ENCODE measurements at regions not wholly inside any gene's neighbourhood (a gene's known extent, or its start where the extent isn't known, plus 50 kb on each side); places are given as distances from the start of the nearest gene placed in this dataset.

DNA sequence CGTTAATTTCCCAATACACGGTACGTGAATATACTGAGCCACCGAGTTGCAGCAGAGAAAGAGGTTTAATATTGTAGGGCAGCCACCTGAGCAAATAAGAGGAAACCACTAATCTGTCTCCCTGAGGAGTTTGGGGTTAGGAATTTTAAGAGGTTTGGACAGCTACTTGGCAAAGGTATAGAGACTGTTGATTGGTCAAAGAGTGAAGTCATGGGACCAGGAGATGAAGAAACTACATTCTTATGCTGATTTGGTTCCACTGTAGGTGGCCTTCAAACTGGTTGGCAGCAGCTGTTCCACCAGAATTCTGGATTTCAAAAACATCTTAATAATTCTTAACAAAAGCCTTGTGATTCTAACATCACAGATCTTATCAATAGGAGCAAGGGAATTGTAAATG lies 485.4 kb upstream of the PRMT6 start:
- Histone ChIP-seq H3K9me3 (ENCODE audit: control insufficient read depth in 1 of 2, low read length in 2 of 2) (no peaks in the 10 kb centered on the region), H3K4me1 (ENCODE audit: control insufficient read depth in 1 of 2, insufficient read depth in 2 of 2, low read length in 2 of 2) (no peaks in the 10 kb centered on the region), H3K36me3 (ENCODE audit: control insufficient read depth in 1 of 2, insufficient read depth in 2 of 2, low read length in 2 of 2) (no peaks in the 10 kb centered on the region), H3K4me3 (ENCODE audit: low read depth in 1 of 2, low read length in 2 of 2) (no peak overlapping the region), H3K27ac (ENCODE audit: low read length) (no peak overlapping the region), H3K27me3 (ENCODE audit: low read depth, low read length) (no peaks in the 10 kb centered on the region)

DNA sequence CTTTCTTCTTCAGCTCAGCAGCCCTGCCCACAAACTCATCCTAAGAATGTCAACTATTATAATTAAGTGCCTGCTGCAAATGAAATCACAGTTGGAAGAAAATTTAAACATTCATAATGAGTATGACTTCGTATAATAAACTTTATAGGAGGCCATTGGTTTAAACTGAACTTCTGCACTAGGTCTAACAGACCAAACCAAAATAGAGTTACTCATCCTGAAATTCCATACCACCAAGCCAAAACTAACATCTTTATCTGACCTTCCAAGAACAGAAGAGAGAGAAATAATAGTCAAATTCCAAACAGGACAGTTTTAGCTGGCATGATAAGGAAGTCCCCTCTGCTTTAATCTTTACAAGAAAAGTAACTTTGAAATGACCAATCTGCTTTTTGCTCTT lies 472.4 kb upstream of the PRMT6 start:
- Histone ChIP-seq H3K27me3 (ENCODE audit: low read depth, low read length) (no peaks in the 10 kb centered on the region), H3K9me3 (ENCODE audit: control insufficient read depth in 1 of 2, low read length in 2 of 2) (no peaks in the 10 kb centered on the region), H3K4me3 (ENCODE audit: low read depth in 1 of 2, low read length in 2 of 2) (no peak overlapping the region), H3K4me1 (ENCODE audit: control insufficient read depth in 1 of 2, insufficient read depth in 2 of 2, low read length in 2 of 2) (no peaks in the 10 kb centered on the region), H3K36me3 (ENCODE audit: control insufficient read depth in 1 of 2, insufficient read depth in 2 of 2, low read length in 2 of 2) (no peaks in the 10 kb centered on the region), H3K27ac (ENCODE audit: low read length) (no peak overlapping the region)

DNA sequence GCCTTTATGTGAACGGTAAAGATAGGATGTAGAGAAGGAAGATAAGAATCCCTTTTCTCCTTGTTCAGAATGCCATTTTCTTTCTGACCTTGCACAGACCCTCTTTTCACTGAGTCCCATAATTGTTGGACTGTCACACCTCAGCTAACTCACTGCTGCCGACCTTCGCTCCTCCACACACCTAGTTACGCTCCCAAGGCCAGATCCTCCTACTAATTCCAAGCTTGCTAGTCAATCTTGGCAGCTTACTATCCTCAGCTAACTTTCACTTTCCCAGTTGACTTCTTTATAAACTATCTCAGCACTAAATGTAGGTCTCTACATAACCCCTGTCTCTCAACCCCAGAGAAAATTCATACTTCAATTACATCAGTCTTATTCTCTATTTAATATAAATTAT lies 471.8 kb upstream of the PRMT6 start:
- Histone ChIP-seq H3K27ac (ENCODE audit: low read length) (no peak overlapping the region), H3K36me3 (ENCODE audit: control insufficient read depth in 1 of 2, insufficient read depth in 2 of 2, low read length in 2 of 2) (no peaks in the 10 kb centered on the region), H3K4me3 (ENCODE audit: low read depth in 1 of 2, low read length in 2 of 2) (no peak overlapping the region), H3K27me3 (ENCODE audit: low read depth, low read length) (no peaks in the 10 kb centered on the region), H3K9me3 (ENCODE audit: control insufficient read depth in 1 of 2, low read length in 2 of 2) (no peaks in the 10 kb centered on the region), H3K4me1 (ENCODE audit: control insufficient read depth in 1 of 2, insufficient read depth in 2 of 2, low read length in 2 of 2) (no peaks in the 10 kb centered on the region)

DNA sequence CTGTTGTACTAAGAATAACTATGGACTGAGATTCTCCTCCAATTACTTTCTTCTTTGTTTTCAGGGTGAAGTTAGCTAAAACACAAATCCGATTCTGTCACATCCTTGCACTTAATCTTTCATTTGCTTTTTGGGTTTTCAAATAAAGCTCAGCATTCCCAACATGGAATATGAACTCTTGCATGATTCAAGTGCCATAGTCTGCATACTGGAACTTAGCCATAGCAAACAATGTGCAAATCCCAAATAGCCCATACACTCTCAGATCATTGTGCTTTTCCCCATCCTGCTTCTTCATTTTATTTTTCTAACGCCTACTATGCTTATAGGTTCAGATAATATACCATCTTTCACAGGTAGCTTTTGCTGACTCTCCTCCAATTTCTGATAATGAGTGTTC lies 455.8 kb upstream of the PRMT6 start:
- Histone ChIP-seq H3K4me1 (ENCODE audit: control insufficient read depth in 1 of 2, insufficient read depth in 2 of 2, low read length in 2 of 2) (no peaks in the 10 kb centered on the region), H3K4me3 (ENCODE audit: low read depth in 1 of 2, low read length in 2 of 2) (no peak overlapping the region), H3K9me3 (ENCODE audit: control insufficient read depth in 1 of 2, low read length in 2 of 2) (no peaks in the 10 kb centered on the region), H3K36me3 (ENCODE audit: control insufficient read depth in 1 of 2, insufficient read depth in 2 of 2, low read length in 2 of 2) (no peaks in the 10 kb centered on the region), H3K27me3 (ENCODE audit: low read depth, low read length) (no peaks in the 10 kb centered on the region), H3K27ac (ENCODE audit: low read length) (no peak overlapping the region)

DNA sequence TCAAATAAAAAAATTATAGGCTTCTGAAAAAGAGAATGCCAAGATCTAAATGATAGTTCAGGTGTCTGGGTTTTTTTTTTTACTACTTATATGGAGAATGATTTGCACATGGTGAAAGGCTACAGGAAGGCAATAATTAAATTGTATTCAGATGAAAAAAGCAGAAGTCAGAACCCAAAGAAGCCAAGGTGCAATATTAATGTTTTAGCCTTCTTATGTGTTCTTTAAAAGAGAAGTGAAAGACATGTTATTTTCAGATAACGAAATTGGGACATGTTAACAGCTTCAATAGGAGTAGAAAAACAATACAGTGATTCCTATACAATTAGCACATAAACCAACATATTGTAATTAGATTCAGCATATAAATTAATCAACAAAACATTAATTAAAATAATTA lies 452.9 kb upstream of the PRMT6 start:
- no peaks in the 10 kb centered on the region for H3K9me3 ChIP-seq (ENCODE audit: control insufficient read depth in 1 of 2, low read length in 2 of 2)
- H3K27me3 ChIP-seq (ENCODE audit: low read depth, low read length), result no peaks in the 10 kb centered on the region
- no peak overlapping the region for H3K4me3 ChIP-seq (ENCODE audit: low read depth in 1 of 2, low read length in 2 of 2)
- H3K36me3 ChIP-seq (ENCODE audit: control insufficient read depth in 1 of 2, insufficient read depth in 2 of 2, low read length in 2 of 2), result no peaks in the 10 kb centered on the region
- H3K4me1 ChIP-seq (ENCODE audit: control insufficient read depth in 1 of 2, insufficient read depth in 2 of 2, low read length in 2 of 2), result no peaks in the 10 kb centered on the region
- H3K27ac ChIP-seq (ENCODE audit: low read length), result no peak overlapping the region

DNA sequence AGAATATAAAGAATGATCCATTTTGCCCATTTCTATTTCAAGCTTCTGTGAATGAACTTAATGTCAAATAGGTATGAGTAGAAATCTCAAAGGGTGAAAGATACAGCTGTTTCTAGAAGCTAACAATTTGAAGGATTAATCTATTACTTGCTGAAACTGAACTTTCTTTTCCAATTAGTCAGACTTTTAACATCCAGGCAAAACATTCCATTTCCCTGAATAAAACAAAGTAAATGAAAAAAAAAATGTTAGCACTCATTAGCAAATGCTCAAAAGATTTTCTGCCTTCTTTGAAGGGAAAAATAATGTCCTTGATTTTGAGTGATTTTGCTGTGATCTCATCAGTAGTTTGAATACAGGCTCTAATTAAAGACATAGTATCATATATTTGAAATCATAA lies 447.6 kb upstream of the PRMT6 start:
- Histone ChIP-seq H3K36me3 (ENCODE audit: control insufficient read depth in 1 of 2, insufficient read depth in 2 of 2, low read length in 2 of 2) (no peaks in the 10 kb centered on the region), H3K27ac (ENCODE audit: low read length) (no peak overlapping the region), H3K4me1 (ENCODE audit: control insufficient read depth in 1 of 2, insufficient read depth in 2 of 2, low read length in 2 of 2) (no peaks in the 10 kb centered on the region), H3K9me3 (ENCODE audit: control insufficient read depth in 1 of 2, low read length in 2 of 2) (no peaks in the 10 kb centered on the region), H3K27me3 (ENCODE audit: low read depth, low read length) (no peaks in the 10 kb centered on the region), H3K4me3 (ENCODE audit: low read depth in 1 of 2, low read length in 2 of 2) (no peak overlapping the region)

DNA sequence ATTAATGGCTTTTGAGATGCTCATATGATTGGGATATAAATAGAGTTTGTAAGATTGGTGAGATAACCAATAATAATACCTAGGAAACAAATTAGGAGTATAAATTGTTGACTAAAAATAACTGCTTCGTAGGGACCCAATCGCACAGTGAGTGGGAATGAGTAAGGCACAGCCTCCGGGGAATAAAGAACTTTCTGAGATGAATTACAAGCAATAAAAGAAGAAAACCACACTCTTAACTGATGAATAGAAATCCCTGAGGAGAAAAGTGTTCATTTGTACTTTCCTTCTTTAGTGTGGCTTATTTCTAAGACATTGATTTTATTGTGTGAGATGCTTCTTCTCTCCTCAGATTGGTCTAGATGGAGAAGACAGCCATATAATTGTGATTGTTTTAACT lies 443.4 kb upstream of the PRMT6 start:
- Histone ChIP-seq H3K36me3 (ENCODE audit: control insufficient read depth in 1 of 2, insufficient read depth in 2 of 2, low read length in 2 of 2) (no peaks in the 10 kb centered on the region), H3K27ac (ENCODE audit: low read length) (no peak overlapping the region), H3K27me3 (ENCODE audit: low read depth, low read length) (no peaks in the 10 kb centered on the region), H3K9me3 (ENCODE audit: control insufficient read depth in 1 of 2, low read length in 2 of 2) (no peaks in the 10 kb centered on the region), H3K4me3 (ENCODE audit: low read depth in 1 of 2, low read length in 2 of 2) (no peak overlapping the region), H3K4me1 (ENCODE audit: control insufficient read depth in 1 of 2, insufficient read depth in 2 of 2, low read length in 2 of 2) (no peaks in the 10 kb centered on the region)

DNA sequence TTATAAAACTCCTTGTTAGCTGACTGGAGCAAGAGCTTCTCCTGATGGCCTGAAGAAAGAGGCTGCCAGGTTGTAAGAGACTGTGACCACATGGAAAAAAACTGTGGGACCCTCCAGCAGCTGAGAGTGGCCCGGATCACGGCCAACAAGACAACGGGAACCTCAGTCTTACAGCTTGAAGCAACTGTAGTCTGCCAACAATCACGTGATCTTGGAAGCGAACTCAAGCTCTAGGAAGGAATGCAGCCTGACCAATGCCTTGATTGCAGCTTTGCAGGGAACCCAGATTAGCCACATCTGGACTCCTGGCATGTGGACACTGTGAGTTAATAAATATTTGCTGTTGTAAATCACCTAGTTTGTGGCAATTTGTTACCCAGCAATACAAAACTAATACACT lies 442.6 kb upstream of the PRMT6 start:
- no peaks in the 10 kb centered on the region for H3K4me1 ChIP-seq (ENCODE audit: control insufficient read depth in 1 of 2, insufficient read depth in 2 of 2, low read length in 2 of 2)
- no peak overlapping the region for H3K27ac ChIP-seq (ENCODE audit: low read length)
- H3K27me3 ChIP-seq (ENCODE audit: low read depth, low read length), result no peaks in the 10 kb centered on the region
- H3K36me3 ChIP-seq (ENCODE audit: control insufficient read depth in 1 of 2, insufficient read depth in 2 of 2, low read length in 2 of 2), result no peaks in the 10 kb centered on the region
- H3K9me3 ChIP-seq (ENCODE audit: control insufficient read depth in 1 of 2, low read length in 2 of 2), result no peaks in the 10 kb centered on the region
- no peak overlapping the region for H3K4me3 ChIP-seq (ENCODE audit: low read depth in 1 of 2, low read length in 2 of 2)

DNA sequence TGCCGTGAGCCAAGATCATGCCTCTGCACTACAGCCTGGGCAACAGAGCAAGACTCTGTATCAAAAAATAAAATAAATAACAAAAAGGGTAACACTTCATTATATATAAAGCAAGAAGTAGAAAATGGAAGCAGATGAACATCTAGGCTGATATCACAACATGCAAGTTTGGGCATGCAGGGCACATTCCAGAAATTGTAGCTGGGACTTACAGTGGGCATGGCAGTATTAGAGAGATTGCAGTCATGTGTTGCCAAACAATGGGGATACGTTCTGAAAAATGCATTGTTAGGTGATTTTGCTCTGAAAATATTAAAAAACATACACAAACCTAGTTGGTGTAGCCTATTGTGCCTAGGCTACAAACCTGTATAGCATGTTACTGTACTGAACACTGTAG lies 441.0 kb upstream of the PRMT6 start:
- Histone ChIP-seq H3K27me3 (ENCODE audit: low read depth, low read length) (no peaks in the 10 kb centered on the region), H3K9me3 (ENCODE audit: control insufficient read depth in 1 of 2, low read length in 2 of 2) (no peaks in the 10 kb centered on the region), H3K4me1 (ENCODE audit: control insufficient read depth in 1 of 2, insufficient read depth in 2 of 2, low read length in 2 of 2) (no peaks in the 10 kb centered on the region), H3K36me3 (ENCODE audit: control insufficient read depth in 1 of 2, insufficient read depth in 2 of 2, low read length in 2 of 2) (no peaks in the 10 kb centered on the region), H3K27ac (ENCODE audit: low read length) (no peak overlapping the region), H3K4me3 (ENCODE audit: low read depth in 1 of 2, low read length in 2 of 2) (no peak overlapping the region)

DNA sequence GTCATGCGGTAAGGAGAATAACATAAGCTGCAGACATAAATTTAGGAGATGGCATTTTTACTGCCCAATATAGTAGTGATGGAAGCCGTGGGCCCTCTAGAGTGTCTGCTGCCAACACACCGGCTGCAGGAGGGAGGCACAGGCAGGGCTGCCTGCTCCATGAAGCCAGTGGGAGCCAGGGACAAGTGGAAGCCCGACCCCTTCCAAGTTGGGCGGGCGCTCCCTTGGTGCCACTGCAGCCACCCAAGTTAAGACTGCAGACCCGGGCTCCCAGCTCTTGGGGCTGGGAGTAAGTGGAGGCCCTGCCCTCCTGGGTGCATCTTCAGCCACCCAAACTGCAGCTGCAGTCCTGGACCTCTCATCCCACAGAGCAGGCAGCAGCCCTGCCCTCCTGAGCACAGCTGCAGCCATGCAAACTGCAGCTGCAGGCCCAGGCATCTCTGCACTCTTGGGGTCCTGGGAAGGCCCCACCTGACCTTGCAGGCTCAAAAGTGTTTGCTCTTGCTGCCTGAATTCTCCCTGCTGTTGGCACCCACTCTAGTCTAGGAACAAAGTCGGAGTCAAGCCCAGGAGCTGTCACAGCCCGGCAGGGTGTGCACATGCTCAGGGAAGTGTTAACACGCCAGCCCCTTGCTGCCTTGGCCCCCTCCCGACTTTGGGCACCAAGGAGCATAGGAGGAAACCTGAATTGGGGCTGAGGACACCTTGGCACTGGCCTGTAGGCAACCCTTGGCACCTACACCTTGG lies 437.2 kb upstream of the PRMT6 start:
- no peaks in the 10 kb centered on the region for H3K4me1 ChIP-seq (ENCODE audit: control insufficient read depth in 1 of 2, insufficient read depth in 2 of 2, low read length in 2 of 2)
- no peak overlapping the region for H3K27ac ChIP-seq (ENCODE audit: low read length)
- H3K27me3 ChIP-seq (ENCODE audit: low read depth, low read length), result no peaks in the 10 kb centered on the region
- H3K4me3 ChIP-seq (ENCODE audit: low read depth in 1 of 2, low read length in 2 of 2), result no peak overlapping the region
- H3K9me3 ChIP-seq (ENCODE audit: control insufficient read depth in 1 of 2, low read length in 2 of 2), result no peaks in the 10 kb centered on the region
- H3K36me3 ChIP-seq (ENCODE audit: control insufficient read depth in 1 of 2, insufficient read depth in 2 of 2, low read length in 2 of 2), result no peaks in the 10 kb centered on the region

DNA sequence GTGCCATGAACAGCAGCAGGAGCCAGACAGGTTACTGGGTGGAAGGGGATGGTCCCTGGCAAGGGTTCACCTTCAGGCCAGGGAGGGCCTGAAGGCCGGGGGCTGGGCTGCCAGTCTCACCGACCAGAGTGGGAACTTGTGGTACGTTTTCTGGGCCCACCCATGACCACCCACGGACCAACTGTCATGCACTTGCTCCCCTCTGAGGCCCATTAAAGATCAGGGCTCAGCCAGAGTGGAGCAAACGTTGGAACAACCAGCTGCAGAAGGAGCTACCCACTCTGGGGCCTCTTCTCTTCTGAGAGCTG lies 436.7 kb upstream of the PRMT6 start:
- Histone ChIP-seq H3K27me3 (ENCODE audit: low read depth, low read length) (no peaks in the 10 kb centered on the region), H3K4me1 (ENCODE audit: control insufficient read depth in 1 of 2, insufficient read depth in 2 of 2, low read length in 2 of 2) (no peaks in the 10 kb centered on the region), H3K27ac (ENCODE audit: low read length) (no peak overlapping the region), H3K36me3 (ENCODE audit: control insufficient read depth in 1 of 2, insufficient read depth in 2 of 2, low read length in 2 of 2) (no peaks in the 10 kb centered on the region), H3K9me3 (ENCODE audit: control insufficient read depth in 1 of 2, low read length in 2 of 2) (no peaks in the 10 kb centered on the region), H3K4me3 (ENCODE audit: low read depth in 1 of 2, low read length in 2 of 2) (no peak overlapping the region)

DNA sequence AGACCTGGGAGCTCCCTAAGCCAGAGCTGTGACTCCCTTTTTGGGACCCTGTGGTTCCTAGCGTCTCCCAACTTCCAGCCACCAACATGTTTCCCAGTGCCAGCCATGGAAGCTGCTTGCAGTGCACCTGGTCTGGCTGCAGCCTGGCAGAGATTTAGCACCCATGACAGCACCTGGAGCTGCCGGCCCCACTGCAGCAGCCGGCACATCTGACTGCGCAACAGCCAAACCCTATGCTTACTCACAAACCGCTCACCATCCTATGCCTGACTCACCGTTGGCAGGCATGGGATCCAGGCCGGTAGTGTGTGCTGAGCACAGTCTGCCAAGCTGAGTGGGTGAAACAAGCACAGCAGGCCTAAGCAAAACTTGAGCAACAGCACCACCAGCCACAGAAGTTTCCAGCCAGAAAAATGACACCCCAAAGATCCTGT lies 435.9 kb upstream of the PRMT6 start:
- Histone ChIP-seq H3K4me3 (ENCODE audit: low read depth in 1 of 2, low read length in 2 of 2) (no peak overlapping the region), H3K4me1 (ENCODE audit: control insufficient read depth in 1 of 2, insufficient read depth in 2 of 2, low read length in 2 of 2) (no peaks in the 10 kb centered on the region), H3K27ac (ENCODE audit: low read length) (no peak overlapping the region), H3K36me3 (ENCODE audit: control insufficient read depth in 1 of 2, insufficient read depth in 2 of 2, low read length in 2 of 2) (no peaks in the 10 kb centered on the region), H3K9me3 (ENCODE audit: control insufficient read depth in 1 of 2, low read length in 2 of 2) (no peaks in the 10 kb centered on the region), H3K27me3 (ENCODE audit: low read depth, low read length) (no peaks in the 10 kb centered on the region)
